ENCODE measurements at regions not wholly inside any gene's neighbourhood (a gene's known extent, or its start where the extent isn't known, plus 50 kb on each side); places are given as distances from the start of the nearest gene placed in this dataset.
"Not testable (repeated sequence)": the region's sequence is repeated elsewhere in the genome, so short reads cannot be mapped to it uniquely, and the experiment has no call there.

DNA sequence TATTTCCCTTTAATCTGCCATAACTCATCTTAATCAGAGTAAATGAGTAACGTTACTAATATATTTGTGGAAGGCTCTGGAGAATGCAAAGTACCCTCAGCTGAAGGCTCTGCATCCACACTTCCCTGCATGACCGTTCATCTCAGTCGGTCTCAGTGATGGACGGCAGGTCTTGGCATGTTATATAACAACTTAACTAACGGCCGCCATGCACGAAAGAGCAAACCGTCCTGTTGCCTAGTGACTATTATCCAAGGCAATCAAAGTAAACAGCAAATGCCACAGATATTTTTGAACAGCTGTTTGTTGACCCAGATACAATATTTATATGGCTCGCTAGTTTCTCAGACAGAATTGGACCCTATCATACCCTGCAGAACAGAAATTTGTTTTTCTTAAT, 194.9 kb upstream of the SMLR1 start:
- TF ChIP-seq CTCF (IDR thresholded peaks at IDR 0.05), result no peak
- TF ChIP-seq POLR2A (IDR thresholded peaks at IDR 0.05), result no peak

GRCh38 chr6:130632897-130633296, 194.3 kb upstream of the SMLR1 start:
- TF ChIP-seq POLR2A (IDR thresholded peaks at IDR 0.05) (no peak), CTCF (IDR thresholded peaks at IDR 0.05) (no peak)
- H3K36me3 ChIP-seq, result no peaks in the 10 kb centered on the region
- H3K27me3 ChIP-seq, result no peaks in the 10 kb centered on the region
- DNase-seq, result no peak
- H3K4me1 ChIP-seq, result no peaks in the 10 kb centered on the region
- H3K27ac ChIP-seq, result no peak overlapping the region
- no peak overlapping the region for H3K4me3 ChIP-seq
- no peaks in the 10 kb centered on the region for H3K9me3 ChIP-seq

More for the DNA sequence above, 194.9 kb upstream of the SMLR1 start:
- Histone ChIP-seq H3K27ac (no peak overlapping the region), H3K9me3 (no peaks in the 10 kb centered on the region), H3K4me1 (no peaks in the 10 kb centered on the region), H3K4me3 (no peak overlapping the region), H3K36me3 (no peaks in the 10 kb centered on the region), H3K27me3 (no peaks in the 10 kb centered on the region)
- no peak for DNase-seq

- H3K9me3 ChIP-seq, result peaks cover 0 to 4% (median 0%) of the 10 kb centered on the region in 4 donors
- no peaks in the 10 kb centered on the region for H3K4me1 ChIP-seq
- no peak for DNase-seq
- H3K36me3 ChIP-seq, result no peaks in the 10 kb centered on the region
- no peak for TF ChIP-seq POLR2A (IDR thresholded peaks at IDR 0.05)
- H3K4me3 ChIP-seq, result no peak overlapping the region
- no peak overlapping the region for H3K27ac ChIP-seq
- no peaks in the 10 kb centered on the region for H3K27me3 ChIP-seq
Measured at GRCh38 chr6:130643361-130643760, 183.8 kb upstream of the SMLR1 start.

GRCh38 chr6:130644175-130644574, 183.0 kb upstream of the SMLR1 start:
- no peaks in the 10 kb centered on the region for H3K27me3 ChIP-seq
- no peak overlapping the region for H3K4me3 ChIP-seq
- DNase-seq, result no peak
- no peaks in the 10 kb centered on the region for H3K36me3 ChIP-seq
- no peaks in the 10 kb centered on the region for H3K4me1 ChIP-seq
- peaks cover 0 to 4% (median 0%) of the 10 kb centered on the region in 4 donors for H3K9me3 ChIP-seq
- H3K27ac ChIP-seq, result no peak overlapping the region
- TF ChIP-seq POLR2A (IDR thresholded peaks at IDR 0.05) (no peak), CTCF (IDR thresholded peaks at IDR 0.05) (no peak)

DNA sequence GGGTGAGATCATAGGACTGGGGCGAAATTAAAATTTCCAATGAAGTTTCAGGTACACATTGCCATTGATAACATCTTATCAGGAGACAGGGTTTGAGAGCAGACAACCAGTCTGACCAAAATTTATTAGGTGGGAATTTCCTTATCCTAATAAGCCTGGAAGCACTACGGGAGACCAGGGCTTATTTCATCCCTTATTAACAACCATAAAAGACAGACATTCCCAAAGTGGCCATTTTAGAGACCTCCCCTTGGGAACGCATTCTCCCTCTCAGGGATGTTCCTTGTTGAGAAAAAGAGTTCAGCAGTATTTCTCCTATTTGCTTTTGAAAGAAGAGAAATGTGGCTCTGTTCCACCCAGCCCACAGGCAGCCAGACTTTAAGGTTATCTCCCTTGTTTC, 182.4 kb upstream of the SMLR1 start:
- H3K36me3 ChIP-seq, H3K9me3 ChIP-seq, H3K27me3 ChIP-seq, H3K4me1 ChIP-seq, DNase-seq, H3K4me3 ChIP-seq, H3K27ac ChIP-seq: not testable (repeated sequence)

GRCh38 chr6:130647246-130647645, 180.0 kb upstream of the SMLR1 start:
- no peaks in the 10 kb centered on the region for H3K4me1 ChIP-seq
- no peaks in the 10 kb centered on the region for H3K27me3 ChIP-seq
- TF ChIP-seq CTCF (IDR thresholded peaks at IDR 0.05), result no peak

GRCh38 chr6:130655586-130655985, 171.6 kb upstream of the SMLR1 start:
- no peaks in the 10 kb centered on the region for H3K27me3 ChIP-seq
- H3K36me3 ChIP-seq, result no peaks in the 10 kb centered on the region
- no peaks in the 10 kb centered on the region for H3K4me1 ChIP-seq
- no peak overlapping the region for H3K4me3 ChIP-seq
- no peak overlapping the region for H3K27ac ChIP-seq
- H3K9me3 ChIP-seq, result no peaks in the 10 kb centered on the region
- TF ChIP-seq POLR2A (IDR thresholded peaks at IDR 0.05) (no peak), CTCF (IDR thresholded peaks at IDR 0.05) (no peak)
- no peak for DNase-seq

More at GRCh38 chr6:130647246-130647645, 180.0 kb upstream of the SMLR1 start:
- no peaks in the 10 kb centered on the region for H3K36me3 ChIP-seq
- no peak overlapping the region for H3K27ac ChIP-seq
- peaks cover 0 to 4% (median 0%) of the 10 kb centered on the region in 4 donors for H3K9me3 ChIP-seq
- no peak for DNase-seq
- no peak overlapping the region for H3K4me3 ChIP-seq
